H9 (cell line): ENCODE measurements at regions not wholly inside any gene's neighbourhood (a gene's known extent, or its start where the extent isn't known, plus 50 kb on each side); places are given as distances from the start of the nearest gene placed in this dataset.

ENCODE experiments used
- DNase-seq: peaks from one replicate; pipeline ENCODE4 v3.0.0-alpha.2; 2017
- H2AFZ ChIP-seq: one replicate; pipeline ENCODE4 v1.6.1; 2013; ENCODE audit warnings: mild to moderate bottlenecking, low read length, control low read depth, moderate library complexity
- H2AK5ac ChIP-seq: 2 replicates; pipeline ENCODE4 v1.6.1; 2013; ENCODE audit warnings: low read length, control low read depth, mixed read lengths; ENCODE audit not compliant: insufficient read length
- H2BK120ac ChIP-seq: one replicate; pipeline ENCODE4 v1.6.1; 2013; ENCODE audit warnings: low read depth, mild to moderate bottlenecking, low read length, control low read depth, inconsistent platforms; ENCODE audit not compliant: poor library complexity, severe bottlenecking
- H2BK12ac ChIP-seq: 2 replicates; pipeline ENCODE4 v1.6.1; 2013; ENCODE audit warnings: low read length, control low read depth, mixed read lengths, low read depth; ENCODE audit not compliant: insufficient read length
- H2BK15ac ChIP-seq: 2 replicates; pipeline ENCODE4 v1.6.1; 2013; ENCODE audit warnings: low read depth, low read length, control low read depth
- H2BK20ac ChIP-seq: one replicate; pipeline ENCODE4 v1.6.1; 2013; ENCODE audit warnings: low read depth, mild to moderate bottlenecking, low read length, control low read depth, inconsistent platforms; ENCODE audit not compliant: poor library complexity, severe bottlenecking
- H2BK5ac ChIP-seq: 2 replicates; pipeline ENCODE4 v1.6.1; 2013; ENCODE audit warnings: low read length, control low read depth, mixed read lengths; ENCODE audit not compliant: insufficient read length
- H3K14ac ChIP-seq: 2 replicates; pipeline ENCODE4 v1.6.1; 2013; ENCODE audit warnings: low read length, control low read depth; ENCODE audit not compliant: insufficient read depth
- H3K18ac ChIP-seq: 2 replicates; pipeline ENCODE4 v1.6.1; 2013; ENCODE audit warnings: low read depth, mild to moderate bottlenecking, mixed read lengths, low read length, control low read depth; ENCODE audit not compliant: insufficient read length
- H3K23ac ChIP-seq: 2 replicates; pipeline ENCODE4 v1.6.1; 2013; ENCODE audit warnings: low read length, control low read depth, mixed read lengths, low read depth; ENCODE audit not compliant: insufficient read length
- H3K23me2 ChIP-seq: 2 replicates; pipeline ENCODE4 v1.6.1; 2013; ENCODE audit warnings: low read depth, mild to moderate bottlenecking, mixed read lengths, low read length, control low read depth; ENCODE audit not compliant: insufficient read length, poor library complexity, severe bottlenecking
- H3K27ac ChIP-seq: 2 replicates; pipeline ENCODE4 v1.5.1; 2013; ENCODE audit warnings: low read length, control low read depth, mixed read lengths, low read depth; ENCODE audit not compliant: insufficient read length
- H3K27me3 ChIP-seq: 2 replicates; pipeline ENCODE4 v1.6.1; 2013; ENCODE audit warnings: low read length, control low read depth, inconsistent platforms; ENCODE audit not compliant: insufficient read depth
- H3K4ac ChIP-seq: 2 replicates; pipeline ENCODE4 v1.6.1; 2013; ENCODE audit warnings: low read depth, mild to moderate bottlenecking, control low read depth, inconsistent platforms, low read length, moderate library complexity
- H3K4me1 ChIP-seq: 2 replicates; pipeline ENCODE4 v1.6.1; 2013; ENCODE audit warnings: low read length, control low read depth, inconsistent platforms; ENCODE audit not compliant: insufficient read depth
- H3K4me2 ChIP-seq: 2 replicates; pipeline ENCODE4 v1.6.1; 2013; ENCODE audit warnings: low read length, control low read depth, mixed read lengths; ENCODE audit not compliant: insufficient read length, insufficient read depth
- H3K56ac ChIP-seq: 2 replicates; pipeline ENCODE4 v1.6.1; 2013; ENCODE audit warnings: low read depth, mild to moderate bottlenecking, mixed read lengths, low read length, control low read depth; ENCODE audit not compliant: insufficient read length
- H3K79me1 ChIP-seq: 2 replicates; pipeline ENCODE4 v1.6.1; 2013; ENCODE audit warnings: low read depth, mild to moderate bottlenecking, moderate library complexity, low read length, control low read depth, inconsistent platforms; ENCODE audit not compliant: insufficient read depth, poor library complexity, severe bottlenecking
- H3K79me2 ChIP-seq: 2 replicates; pipeline ENCODE4 v1.6.1; 2013; ENCODE audit warnings: low read length, control low read depth, inconsistent platforms; ENCODE audit not compliant: insufficient read depth
- H3K9ac ChIP-seq: 2 replicates; pipeline ENCODE4 v1.6.1; 2013; ENCODE audit warnings: low read length, control low read depth, mixed read lengths; ENCODE audit not compliant: insufficient read length; ENCODE audit errors: extremely low read depth
- H3K9me3 ChIP-seq: one replicate; pipeline ENCODE4 v1.6.1; 2013; ENCODE audit warnings: low read depth, low read length, inconsistent platforms; ENCODE audit not compliant: control insufficient read depth
- H3T11ph ChIP-seq: one replicate; pipeline ENCODE4 v1.6.1; 2013; ENCODE audit warnings: mild to moderate bottlenecking, low read length, control low read depth, inconsistent platforms
- H4K20me1 ChIP-seq: one replicate; pipeline ENCODE4 v1.6.1; 2013; ENCODE audit not compliant: control insufficient read depth, insufficient read length, insufficient read depth
- H4K5ac ChIP-seq: 2 replicates; pipeline ENCODE4 v1.6.1; 2013; ENCODE audit warnings: low read depth, mild to moderate bottlenecking, mixed read lengths, low read length, control low read depth; ENCODE audit not compliant: insufficient read length
- H4K8ac ChIP-seq: replicated peaks from 2 replicates; pipeline ENCODE4 v1.6.1; 2013; ENCODE audit warnings: low read length, control low read depth, mixed read lengths, low read depth; ENCODE audit not compliant: insufficient read length
- H4K91ac ChIP-seq: 2 replicates; pipeline ENCODE4 v1.6.1; 2013; ENCODE audit warnings: low read depth, mild to moderate bottlenecking, moderate library complexity, mixed read lengths, low read length, control low read depth; ENCODE audit not compliant: insufficient read length
- H3K27ac Mint-ChIP-seq, 3 experiments: 2 replicates in 2 of 3; 3 replicates in 1 of 3; pipeline ENCODE4 v1.8.0; 2020 to 2021; ENCODE audit warnings: mixed read lengths in 3 of 3, mild to moderate bottlenecking in 1 of 3, moderate library complexity in 1 of 3
- H3K27me3 Mint-ChIP-seq: 2 replicates; pipeline ENCODE4 v1.8.0; 2021; ENCODE audit warnings: low read depth, mild to moderate bottlenecking, moderate library complexity, mixed read lengths
- H3K36me3 Mint-ChIP-seq, 3 experiments: 2 replicates in 2 of 3; 3 replicates in 1 of 3; pipeline ENCODE4 v1.8.0; 2020 to 2021; ENCODE audit warnings: low read depth in 3 of 3, mixed read lengths in 3 of 3; ENCODE audit not compliant: insufficient read depth in 1 of 3
- H3K4me1 Mint-ChIP-seq, 2 experiments: 2 replicates each; pipeline ENCODE4 v1.8.0; 2020; ENCODE audit warnings: mixed read lengths in 2 of 2
- H3K4me3 Mint-ChIP-seq, 2 experiments: 2 replicates in 1 of 2; 3 replicates in 1 of 2; pipeline ENCODE4 v1.8.0; 2020 to 2021; ENCODE audit warnings: mild to moderate bottlenecking in 2 of 2, mixed read lengths in 2 of 2, moderate library complexity in 1 of 2
- H3K9me3 Mint-ChIP-seq, 2 experiments: 2 replicates in 1 of 2; 3 replicates in 1 of 2; pipeline ENCODE4 v1.8.0; 2020; ENCODE audit warnings: mild to moderate bottlenecking in 2 of 2, mixed read lengths in 2 of 2, moderate library complexity in 1 of 2
- whole genome bisulfite sequencing: extraction: QIAGEN DNeasy Blood & Tissue Kit; methylation state at CpG from one replicate; pipeline ENCODE4 v1.1.7; 2013; ENCODE audit warnings: missing lambda C conversion rate, low lambda C conversion rate, mixed read lengths; ENCODE audit not compliant: insufficient read length; ENCODE audit errors: extremely low coverage; 5-methylcytosine and 5-hydroxymethylcytosine counted together
- TF ChIP-seq, protein P1 (sequence below): fragments of 200-600 bp; sonication (generic); conservative IDR thresholded peaks from 3 replicates; pipeline ENCODE4 v1.8.0; 2021; ENCODE audit warnings: antibody characterized with exemption, mild to moderate bottlenecking

- no peak for DNase-seq
- Histone ChIP-seq H3K4me2 (no peak overlapping the region), H3K79me1 (no peaks in the 10 kb centered on the region), H2BK20ac (no peak overlapping the region), H4K20me1 (no peaks in the 10 kb centered on the region), H2AK5ac (no peak overlapping the region), H2BK120ac (no peak overlapping the region), H2BK5ac (no peak overlapping the region), H3T11ph (no peak overlapping the region), H3K27me3 (no peaks in the 10 kb centered on the region; the same call in 1 of the 2 replicates), H3K4me1 (no peaks in the 10 kb centered on the region), H3K18ac (no peak overlapping the region), H3K4ac (no peak overlapping the region), H3K9me3 (no peaks in the 10 kb centered on the region), H2BK15ac (no peak overlapping the region), H3K9ac (no peak overlapping the region), H4K91ac (no peak overlapping the region), H3K23me2 (no peaks in the 10 kb centered on the region), H4K8ac (no peak overlapping the region), H3K14ac (no peak overlapping the region), H4K5ac (no peak overlapping the region), H3K79me2 (no peaks in the 10 kb centered on the region), H3K23ac (no peak overlapping the region), H3K27ac (no peak overlapping the region), H2BK12ac (no peak overlapping the region), H2AFZ (no peak overlapping the region), H3K56ac (no peak overlapping the region)
- no peaks in the 10 kb centered on the region for H3K4me1 Mint-ChIP-seq
- TF ChIP-seq, protein P1, sequence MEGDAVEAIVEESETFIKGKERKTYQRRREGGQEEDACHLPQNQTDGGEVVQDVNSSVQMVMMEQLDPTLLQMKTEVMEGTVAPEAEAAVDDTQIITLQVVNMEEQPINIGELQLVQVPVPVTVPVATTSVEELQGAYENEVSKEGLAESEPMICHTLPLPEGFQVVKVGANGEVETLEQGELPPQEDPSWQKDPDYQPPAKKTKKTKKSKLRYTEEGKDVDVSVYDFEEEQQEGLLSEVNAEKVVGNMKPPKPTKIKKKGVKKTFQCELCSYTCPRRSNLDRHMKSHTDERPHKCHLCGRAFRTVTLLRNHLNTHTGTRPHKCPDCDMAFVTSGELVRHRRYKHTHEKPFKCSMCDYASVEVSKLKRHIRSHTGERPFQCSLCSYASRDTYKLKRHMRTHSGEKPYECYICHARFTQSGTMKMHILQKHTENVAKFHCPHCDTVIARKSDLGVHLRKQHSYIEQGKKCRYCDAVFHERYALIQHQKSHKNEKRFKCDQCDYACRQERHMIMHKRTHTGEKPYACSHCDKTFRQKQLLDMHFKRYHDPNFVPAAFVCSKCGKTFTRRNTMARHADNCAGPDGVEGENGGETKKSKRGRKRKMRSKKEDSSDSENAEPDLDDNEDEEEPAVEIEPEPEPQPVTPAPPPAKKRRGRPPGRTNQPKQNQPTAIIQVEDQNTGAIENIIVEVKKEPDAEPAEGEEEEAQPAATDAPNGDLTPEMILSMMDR = no peak
- no peak overlapping the region for H3K27ac Mint-ChIP-seq
- no CpG with 5 or more reads among the region's 6 CpGs for WGBS
- peaks cover 72% of the 10 kb centered on the region for H3K27me3 Mint-ChIP-seq
- no peaks in the 10 kb centered on the region for H3K9me3 Mint-ChIP-seq
- no peak overlapping the region for H3K4me3 Mint-ChIP-seq
- H3K36me3 Mint-ChIP-seq = no peaks in the 10 kb centered on the region
Measured at GRCh38 chr7:115293628-115294240, 371.8 kb downstream of the MDFIC start.
